Cardiac muscle cell (in vitro differentiated cells and primary cell): ENCODE measurements at regions not wholly inside any gene's neighbourhood (a gene's known extent, or its start where the extent isn't known, plus 50 kb on each side); places are given as distances from the start of the nearest gene placed in this dataset.

Source experiments
- DNase-seq, 2 donors: peaks; one replicate each; pipeline versions ENCODE4 v3.0.0 to v3.0.0-alpha.2; 2010 to 2017; ENCODE audit warnings: low read depth in 1 of 2, low spot score in 1 of 2
- H3K27ac ChIP-seq: fragments of 200-600 bp; sonication (generic); 2 replicates; pipeline ENCODE4 v1.5.1; 2016
- H3K27me3 ChIP-seq: fragments of 200-600 bp; sonication (generic); 2 replicates; pipeline ENCODE4 v1.6.0; 2016; ENCODE audit warnings: control low read depth
- H3K36me3 ChIP-seq: fragments of 200-600 bp; sonication (generic); 2 replicates; pipeline ENCODE4 v1.5.1; 2016; ENCODE audit warnings: control low read depth
- H3K4me1 ChIP-seq: fragments of 200-600 bp; sonication (generic); 2 replicates; pipeline ENCODE4 v1.8.1; 2017; ENCODE audit warnings: low read depth, mild to moderate bottlenecking, mixed run types
- H3K4me3 ChIP-seq: fragments of 200-600 bp; sonication (generic); 2 replicates; pipeline ENCODE4 v1.5.1; 2016; ENCODE audit warnings: mild to moderate bottlenecking
- H3K9me3 ChIP-seq: fragments of 200-600 bp; sonication (generic); 2 replicates; pipeline ENCODE4 v1.5.1; 2017; ENCODE audit warnings: low read depth, mild to moderate bottlenecking, control low read depth
- TF ChIP-seq, protein P1 (sequence below): IDR thresholded peaks from 2 replicates; pipeline ENCODE4 v1.5.1; 2012; ENCODE audit warnings: low read depth, mild to moderate bottlenecking, low read length

DNA sequence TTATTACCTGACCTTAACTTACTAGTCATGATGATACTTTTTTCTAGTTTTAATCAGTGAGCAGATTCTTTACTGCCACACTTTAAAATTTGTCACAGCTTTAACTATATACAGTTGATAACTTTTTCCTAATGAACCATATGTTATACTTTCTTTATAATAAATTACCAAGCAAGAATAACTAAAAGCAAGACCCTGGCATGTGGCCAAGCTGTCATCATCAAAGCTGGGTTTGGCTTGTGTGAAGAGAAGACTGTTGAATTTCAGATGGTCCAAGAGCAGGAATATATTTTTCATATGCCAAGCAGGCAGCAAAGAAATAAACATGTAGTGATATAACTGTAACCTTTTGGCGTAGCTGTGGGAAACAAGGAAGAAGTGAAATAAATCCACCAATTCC lies 93.5 kb downstream of the PUS7L start:
- H3K27ac ChIP-seq: no peak overlapping the region
- TF ChIP-seq, protein P1, sequence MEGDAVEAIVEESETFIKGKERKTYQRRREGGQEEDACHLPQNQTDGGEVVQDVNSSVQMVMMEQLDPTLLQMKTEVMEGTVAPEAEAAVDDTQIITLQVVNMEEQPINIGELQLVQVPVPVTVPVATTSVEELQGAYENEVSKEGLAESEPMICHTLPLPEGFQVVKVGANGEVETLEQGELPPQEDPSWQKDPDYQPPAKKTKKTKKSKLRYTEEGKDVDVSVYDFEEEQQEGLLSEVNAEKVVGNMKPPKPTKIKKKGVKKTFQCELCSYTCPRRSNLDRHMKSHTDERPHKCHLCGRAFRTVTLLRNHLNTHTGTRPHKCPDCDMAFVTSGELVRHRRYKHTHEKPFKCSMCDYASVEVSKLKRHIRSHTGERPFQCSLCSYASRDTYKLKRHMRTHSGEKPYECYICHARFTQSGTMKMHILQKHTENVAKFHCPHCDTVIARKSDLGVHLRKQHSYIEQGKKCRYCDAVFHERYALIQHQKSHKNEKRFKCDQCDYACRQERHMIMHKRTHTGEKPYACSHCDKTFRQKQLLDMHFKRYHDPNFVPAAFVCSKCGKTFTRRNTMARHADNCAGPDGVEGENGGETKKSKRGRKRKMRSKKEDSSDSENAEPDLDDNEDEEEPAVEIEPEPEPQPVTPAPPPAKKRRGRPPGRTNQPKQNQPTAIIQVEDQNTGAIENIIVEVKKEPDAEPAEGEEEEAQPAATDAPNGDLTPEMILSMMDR: no peak
- no peak for DNase-seq
- no peaks in the 10 kb centered on the region for H3K9me3 ChIP-seq
- H3K36me3 ChIP-seq: no peaks in the 10 kb centered on the region
- H3K27me3 ChIP-seq: no peaks in the 10 kb centered on the region
- H3K4me1 ChIP-seq: no peaks in the 10 kb centered on the region
- H3K4me3 ChIP-seq: no peak overlapping the region

DNA sequence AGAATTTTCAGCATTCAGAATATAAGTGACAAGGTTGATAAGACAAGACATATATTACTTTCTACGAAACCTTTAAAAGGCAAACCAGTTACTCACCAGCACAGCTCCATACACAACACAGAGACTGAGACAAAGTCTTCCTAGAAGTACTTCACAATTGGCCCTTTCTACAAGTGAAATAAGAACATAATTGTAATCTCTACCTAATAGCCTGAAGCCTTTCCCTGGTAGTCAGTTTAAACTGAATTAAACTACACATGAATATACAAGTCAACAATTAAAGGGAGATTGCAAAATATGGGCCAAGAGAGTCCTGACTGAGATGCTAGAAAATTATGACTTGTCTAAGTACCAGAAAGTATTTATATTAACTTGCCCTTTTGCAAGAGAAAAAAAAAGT lies 95.9 kb downstream of the PUS7L start:
- Histone ChIP-seq H3K36me3 (no peaks in the 10 kb centered on the region), H3K4me1 (no peaks in the 10 kb centered on the region), H3K4me3 (no peak overlapping the region), H3K9me3 (no peaks in the 10 kb centered on the region), H3K27ac (no peak overlapping the region), H3K27me3 (no peaks in the 10 kb centered on the region)
- TF ChIP-seq, protein P1: no peak
- no peak for DNase-seq

DNA sequence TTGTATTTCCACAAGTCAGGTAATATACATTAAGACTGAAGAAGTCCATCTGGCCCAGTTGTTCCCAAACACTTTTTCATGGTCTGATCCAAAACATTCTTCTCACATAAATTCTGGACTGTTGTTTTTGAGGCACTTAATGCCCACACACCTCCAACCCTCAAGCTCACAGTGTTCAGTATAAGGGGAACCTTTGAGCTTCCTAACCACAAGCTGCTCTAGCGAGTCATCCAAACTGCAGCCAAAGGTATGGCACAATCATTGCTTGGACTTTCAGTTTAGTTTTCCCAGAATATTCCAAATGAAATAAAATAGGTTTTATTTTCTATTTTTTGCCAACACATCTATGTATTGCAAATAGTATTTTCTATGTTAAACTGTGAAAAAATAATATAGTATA lies 103.0 kb downstream of the PUS7L start:
- Histone ChIP-seq H3K4me1 (no peaks in the 10 kb centered on the region), H3K27me3 (no peaks in the 10 kb centered on the region), H3K9me3 (no peaks in the 10 kb centered on the region), H3K4me3 (no peak overlapping the region), H3K27ac (no peak overlapping the region), H3K36me3 (no peaks in the 10 kb centered on the region)
- TF ChIP-seq, protein P1: no peak
- DNase-seq: peak in 1 of 2 donors; percentile 23

DNA sequence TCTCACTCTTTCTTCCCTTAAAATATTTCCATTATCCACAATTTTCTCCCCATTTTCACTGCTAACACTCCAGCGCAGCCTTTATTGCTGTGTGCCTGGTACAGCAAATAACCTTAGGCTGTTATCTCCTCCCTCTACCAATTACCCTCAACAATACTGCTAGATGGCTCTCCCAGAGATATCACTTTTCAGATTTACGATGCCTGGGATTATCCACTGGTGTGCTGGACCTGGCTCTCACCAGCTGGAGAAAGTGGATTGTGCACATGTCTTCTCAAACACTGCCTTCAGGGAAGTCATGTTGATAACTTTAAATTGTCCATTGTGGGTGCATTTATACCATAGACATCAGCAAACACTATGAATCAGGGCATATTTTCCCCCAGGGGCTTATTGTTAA lies 101.9 kb upstream of the ADAMTS20 start:
- no peaks in the 10 kb centered on the region for H3K27me3 ChIP-seq
- TF ChIP-seq, protein P1: no peak
- H3K4me1 ChIP-seq: no peaks in the 10 kb centered on the region
- H3K4me3 ChIP-seq: no peak overlapping the region
- H3K27ac ChIP-seq: no peak overlapping the region
- DNase-seq: no peak
- H3K9me3 ChIP-seq: no peaks in the 10 kb centered on the region
- no peaks in the 10 kb centered on the region for H3K36me3 ChIP-seq

DNA sequence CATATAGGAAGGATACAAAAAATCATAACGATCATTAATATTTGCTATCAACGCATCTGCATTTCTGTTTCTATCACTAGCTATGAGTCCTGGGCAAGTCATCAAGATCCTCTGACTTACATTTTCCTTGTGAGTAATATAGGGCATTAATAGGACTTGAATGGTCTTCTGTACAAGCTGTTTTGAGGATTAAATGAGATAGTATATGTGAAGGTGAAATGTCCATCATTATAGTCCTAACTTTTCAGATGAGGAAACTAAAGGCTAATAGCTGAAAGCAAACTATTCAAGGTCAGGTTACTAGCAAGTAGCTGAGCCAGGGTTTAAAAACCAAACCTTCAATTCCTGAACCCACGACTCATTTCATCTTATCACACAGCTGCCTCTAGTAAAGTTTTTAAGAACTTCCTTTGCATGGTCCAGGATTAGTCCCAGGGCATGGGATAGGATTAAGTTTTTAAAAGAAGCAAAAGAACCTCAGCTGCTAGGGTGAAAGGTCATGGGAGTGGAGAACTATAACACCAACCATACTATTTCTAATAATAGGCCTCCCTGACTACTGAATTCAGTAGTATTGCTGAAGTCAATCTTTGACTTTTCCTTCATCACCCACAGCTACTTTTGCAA lies 101.4 kb upstream of the ADAMTS20 start:
- TF ChIP-seq, protein P1: no peak
- Histone ChIP-seq H3K9me3 (no peaks in the 10 kb centered on the region), H3K4me3 (no peak overlapping the region), H3K36me3 (no peaks in the 10 kb centered on the region), H3K27ac (no peak overlapping the region), H3K27me3 (no peaks in the 10 kb centered on the region), H3K4me1 (no peaks in the 10 kb centered on the region)
- no peak for DNase-seq
